ENCODE measurements at regions not wholly inside any gene's neighbourhood (a gene's known extent, or its start where the extent isn't known, plus 50 kb on each side); places are given as distances from the start of the nearest gene placed in this dataset.

- DNase-seq (ENCODE audit: low read depth in 2 of 2), result no peak
These were observed 232.8 kb upstream of the DIO3 start for GRCh38 chr14:101328412-101329028.

- DNase-seq (ENCODE audit: low read depth in 2 of 2), result no peak
These were observed 230.7 kb upstream of the DIO3 start for GRCh38 chr14:101330416-101331140.

GRCh38 chr14:101331141-101331525 is 230.2 kb upstream of the DIO3 start:
- no peak for DNase-seq (ENCODE audit: low read depth in 2 of 2)

- DNase-seq (ENCODE audit: low read depth in 2 of 2), result no peak
These were observed 229.6 kb upstream of the DIO3 start for GRCh38 chr14:101331661-101332169.

- no peak for DNase-seq (ENCODE audit: low read depth in 2 of 2)
These were observed 229.0 kb upstream of the DIO3 start for GRCh38 chr14:101332281-101332680.

GRCh38 chr14:101333335-101334280 is 227.7 kb upstream of the DIO3 start:
- DNase-seq (ENCODE audit: low read depth in 2 of 2), result no peak

GRCh38 chr14:101334656-101335055 is 226.6 kb upstream of the DIO3 start:
- DNase-seq (ENCODE audit: low read depth in 2 of 2), result no peak

- no peak for DNase-seq (ENCODE audit: low read depth in 2 of 2)
These were observed 226.1 kb upstream of the DIO3 start for GRCh38 chr14:101335061-101335661.

GRCh38 chr14:101336183-101336582 is 225.1 kb upstream of the DIO3 start:
- no peak for DNase-seq (ENCODE audit: low read depth in 2 of 2)

GRCh38 chr14:101337053-101337452 is 224.2 kb upstream of the DIO3 start:
- DNase-seq (ENCODE audit: low read depth in 2 of 2), result no peak

- DNase-seq (ENCODE audit: low read depth in 2 of 2), result no peak
These were observed 220.7 kb upstream of the DIO3 start for GRCh38 chr14:101340556-101340955.

GRCh38 chr14:101347893-101348777 is 213.2 kb upstream of the DIO3 start:
- no peak for DNase-seq (ENCODE audit: low read depth in 2 of 2)

GRCh38 chr14:101349108-101349507 is 212.2 kb upstream of the DIO3 start:
- DNase-seq (ENCODE audit: low read depth in 2 of 2), result no peak

- no peak for DNase-seq (ENCODE audit: low read depth in 2 of 2)
These were observed 211.3 kb upstream of the DIO3 start for GRCh38 chr14:101350021-101350420.

- DNase-seq (ENCODE audit: low read depth in 2 of 2), result no peak
These were observed 210.6 kb upstream of the DIO3 start for GRCh38 chr14:101350691-101351090.

- DNase-seq (ENCODE audit: low read depth in 2 of 2), result no peak
These were observed 210.1 kb upstream of the DIO3 start for GRCh38 chr14:101351146-101351545.

- DNase-seq (ENCODE audit: low read depth in 2 of 2), result no peak
These were observed 209.5 kb upstream of the DIO3 start for GRCh38 chr14:101351769-101352168.

GRCh38 chr14:101352567-101352966 is 208.7 kb upstream of the DIO3 start:
- no peak for DNase-seq (ENCODE audit: low read depth in 2 of 2)

GRCh38 chr14:101353422-101353821 is 207.9 kb upstream of the DIO3 start:
- no peak for DNase-seq (ENCODE audit: low read depth in 2 of 2)

GRCh38 chr14:101354726-101355125 is 206.6 kb upstream of the DIO3 start:
- DNase-seq (ENCODE audit: low read depth in 2 of 2), result no peak

GRCh38 chr14:101355284-101355683 is 206.0 kb upstream of the DIO3 start:
- no peak for DNase-seq (ENCODE audit: low read depth in 2 of 2)
